GM21423 (cell line): ENCODE measurements at regions not wholly inside any gene's neighbourhood (a gene's known extent, or its start where the extent isn't known, plus 50 kb on each side); places are given as distances from the start of the nearest gene placed in this dataset.
"Not testable (repeated sequence)": the region's sequence is repeated elsewhere in the genome, so short reads cannot be mapped to it uniquely, and the experiment has no call there.

Source experiments
- ATAC-seq: cut with Tn5 transposase; IDR thresholded peaks from one replicate; pipeline ENCODE4 v1.9.1; 2021; ENCODE audit warnings: mild to moderate bottlenecking, moderate library complexity; ENCODE audit not compliant: unreplicated experiment

DNA sequence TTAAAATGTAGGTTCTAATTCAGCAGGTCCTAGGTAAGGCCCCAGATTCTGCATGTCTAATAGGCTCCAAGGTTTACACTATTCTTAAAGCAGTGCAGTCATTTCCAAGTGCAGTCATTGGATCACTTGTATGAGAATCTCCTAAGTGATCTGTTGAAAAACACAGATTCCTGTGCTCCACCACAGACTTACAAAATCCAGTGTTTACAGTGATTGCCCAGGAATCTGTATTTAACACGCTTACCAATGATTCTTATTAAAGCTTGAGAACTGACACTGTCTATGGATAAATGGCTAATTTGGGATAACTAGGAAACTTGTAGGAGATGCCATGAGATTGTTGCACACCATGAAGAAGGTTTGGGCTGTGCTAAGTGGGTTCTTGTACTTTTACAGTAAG, 104.6 kb upstream of the PLEKHG1 start:
- ATAC-seq: no peak

DNA sequence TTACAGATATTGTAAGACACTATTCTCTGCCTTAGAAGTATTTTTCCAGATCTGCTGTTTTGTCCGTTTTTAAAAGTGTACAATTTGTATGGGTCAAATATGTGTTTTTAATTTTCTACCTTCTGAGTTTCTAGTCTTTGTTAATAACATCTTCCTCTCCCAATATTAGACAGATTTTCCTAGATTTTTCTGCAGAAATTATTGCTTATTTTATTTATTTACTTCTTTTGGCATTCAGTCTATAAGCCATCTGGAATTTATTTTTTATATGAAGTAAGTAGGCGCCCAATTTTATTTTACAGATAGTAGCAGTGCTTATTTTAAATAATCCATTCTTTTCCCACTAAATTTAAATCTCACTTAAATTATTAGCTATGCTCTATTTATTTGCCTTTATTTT, 103.1 kb upstream of the PLEKHG1 start:
- ATAC-seq: no peak

DNA sequence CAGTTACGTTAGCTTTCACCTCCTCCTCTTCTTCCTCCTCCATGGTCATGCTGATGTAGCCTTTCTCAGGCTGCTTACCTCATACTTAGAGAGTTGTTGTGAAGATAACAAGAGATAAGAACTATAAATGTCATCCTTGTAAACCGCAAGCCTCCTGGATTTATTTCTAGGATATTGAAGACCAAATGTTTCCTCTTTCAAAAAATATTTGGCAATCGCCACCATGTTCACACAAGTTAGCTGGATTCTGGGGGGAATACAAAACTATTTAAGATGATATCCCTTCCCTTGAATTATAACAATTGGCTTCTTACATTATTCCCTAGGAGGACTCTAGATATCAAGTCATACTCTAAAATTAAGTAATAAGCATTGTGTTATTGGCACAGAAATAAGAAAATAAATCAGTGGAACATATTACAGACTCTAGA, 99.8 kb upstream of the PLEKHG1 start:
- ATAC-seq: no peak

DNA sequence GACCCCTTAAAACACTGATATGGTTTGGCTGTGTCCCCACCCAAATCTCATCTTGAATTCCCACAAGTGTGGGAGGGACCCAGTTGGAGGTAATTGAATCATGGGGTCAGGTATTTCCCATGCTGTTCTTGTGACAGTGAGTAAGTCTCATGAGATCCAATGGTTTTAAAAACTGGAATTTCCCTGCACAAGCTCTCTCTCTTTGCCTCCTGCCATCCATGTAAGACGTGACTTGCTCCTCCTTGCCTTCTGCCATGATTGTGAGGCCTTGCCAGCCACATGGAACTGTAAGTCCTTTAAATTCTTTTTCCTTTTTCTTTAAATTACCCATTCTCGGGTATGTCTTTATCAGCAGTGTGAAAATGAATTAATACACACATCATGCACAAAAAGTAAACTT, 99.1 kb upstream of the PLEKHG1 start:
- ATAC-seq: not testable (repeated sequence)

DNA sequence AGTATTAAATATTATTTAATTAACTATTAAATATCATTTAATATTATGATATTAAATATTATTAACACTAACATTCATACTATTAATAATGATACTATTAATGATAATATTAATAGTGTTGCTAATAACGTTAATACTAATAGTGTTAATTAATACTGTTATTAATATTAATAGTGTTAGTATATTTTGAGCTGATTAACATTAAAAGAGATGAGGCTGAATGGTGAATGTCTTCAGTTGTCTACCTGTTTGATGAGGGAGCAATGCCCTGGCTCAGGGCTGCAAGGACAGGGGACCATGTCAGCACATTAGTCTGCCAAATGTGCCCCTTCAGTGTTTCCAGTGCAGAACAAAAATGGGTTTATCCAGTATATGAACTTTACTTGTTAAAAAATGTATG, 96.6 kb upstream of the PLEKHG1 start:
- ATAC-seq: no peak

DNA sequence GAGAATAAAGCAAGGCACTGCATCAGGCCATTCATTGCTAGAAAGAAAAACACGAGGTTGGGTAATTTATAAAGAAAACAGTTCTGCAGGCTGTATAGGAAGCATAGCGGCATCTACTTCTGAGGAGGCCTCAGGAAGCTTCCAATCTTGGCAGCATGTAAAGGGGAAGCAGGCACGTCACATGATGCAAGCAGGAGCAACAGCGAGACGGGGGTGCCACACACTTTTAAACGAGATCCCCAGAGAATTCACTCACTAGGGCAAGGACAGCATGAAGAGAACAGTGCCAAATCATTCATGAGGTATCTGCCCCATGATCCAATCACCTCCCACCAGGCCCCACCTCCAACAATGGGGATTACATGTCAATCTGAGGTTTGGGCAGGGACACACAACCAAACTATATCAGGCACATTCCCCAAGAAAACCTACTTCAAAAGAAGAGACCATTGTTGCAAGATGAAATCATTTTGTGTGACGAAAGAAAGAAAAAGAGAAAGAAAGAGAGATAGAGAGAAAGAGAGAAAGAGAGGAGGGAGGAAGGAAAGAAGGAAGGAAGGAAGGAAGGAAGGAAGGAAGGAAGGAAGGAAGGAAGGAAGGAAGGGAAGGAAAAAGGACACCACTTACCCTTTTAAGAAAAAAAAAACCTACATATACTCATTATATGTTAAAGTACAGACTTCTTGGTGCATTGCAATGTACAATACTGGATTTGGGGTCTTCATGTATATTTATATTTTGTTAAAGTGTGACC, 95.9 kb upstream of the PLEKHG1 start:
- ATAC-seq: no peak

DNA sequence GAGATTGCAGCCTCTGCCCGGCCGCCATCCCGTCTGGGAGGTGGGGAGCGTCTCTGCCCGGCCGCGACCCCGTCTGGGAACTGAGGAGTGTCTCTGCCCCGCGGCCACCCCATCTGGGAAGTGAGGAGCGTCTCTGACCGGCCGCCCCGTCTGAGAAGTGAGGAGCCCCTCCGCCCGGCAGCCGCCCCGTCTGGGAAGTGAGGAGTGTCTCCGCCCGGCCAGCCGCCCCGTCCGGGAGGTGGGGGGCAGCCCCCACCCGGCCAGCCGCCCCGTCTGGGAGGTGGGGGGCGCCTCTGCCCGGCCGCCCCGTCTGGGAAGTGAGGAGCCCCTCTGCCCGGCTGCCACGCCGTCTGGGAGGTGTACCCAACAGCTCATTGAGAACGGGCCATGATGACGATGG, 92.3 kb upstream of the PLEKHG1 start:
- ATAC-seq: not testable (repeated sequence)

DNA sequence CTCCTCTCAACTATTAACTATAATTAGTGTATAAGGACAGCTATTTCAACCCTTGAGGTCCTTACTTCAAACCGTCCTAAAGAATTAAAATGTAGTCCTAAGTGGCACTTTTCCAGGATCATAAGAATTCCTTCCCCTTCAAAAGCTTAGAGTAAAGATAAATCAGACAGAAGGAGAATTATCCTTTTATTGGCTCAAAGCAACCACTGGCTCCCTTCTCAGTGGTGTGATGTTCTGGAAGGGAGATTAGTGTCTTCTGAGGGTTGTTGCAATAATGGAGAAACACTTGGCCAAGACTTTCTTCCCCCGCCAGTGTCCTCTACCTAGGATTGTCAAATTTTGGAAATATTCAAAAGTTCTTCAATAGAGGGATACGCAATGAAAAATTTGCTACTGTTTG, 89.1 kb upstream of the PLEKHG1 start:
- no peak for ATAC-seq

DNA sequence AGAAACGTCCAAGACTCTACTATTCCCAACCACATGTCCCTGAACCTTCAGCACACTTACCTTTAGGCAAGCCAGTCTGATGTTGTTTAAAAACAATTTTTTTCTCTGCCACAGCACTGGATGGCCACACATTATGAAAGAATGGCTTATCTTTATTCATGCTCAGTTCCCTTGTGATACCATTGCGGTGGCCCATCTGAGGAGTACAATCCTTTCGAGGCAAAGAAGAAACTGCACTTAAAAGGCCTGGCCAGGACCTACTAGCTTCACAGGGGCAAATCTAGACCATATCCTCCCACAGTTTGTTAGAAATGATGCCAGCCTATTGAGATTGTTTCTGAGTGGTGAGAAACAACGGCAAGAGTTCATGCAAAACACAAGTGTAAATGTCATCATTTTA, 88.4 kb upstream of the PLEKHG1 start:
- ATAC-seq: no peak

DNA sequence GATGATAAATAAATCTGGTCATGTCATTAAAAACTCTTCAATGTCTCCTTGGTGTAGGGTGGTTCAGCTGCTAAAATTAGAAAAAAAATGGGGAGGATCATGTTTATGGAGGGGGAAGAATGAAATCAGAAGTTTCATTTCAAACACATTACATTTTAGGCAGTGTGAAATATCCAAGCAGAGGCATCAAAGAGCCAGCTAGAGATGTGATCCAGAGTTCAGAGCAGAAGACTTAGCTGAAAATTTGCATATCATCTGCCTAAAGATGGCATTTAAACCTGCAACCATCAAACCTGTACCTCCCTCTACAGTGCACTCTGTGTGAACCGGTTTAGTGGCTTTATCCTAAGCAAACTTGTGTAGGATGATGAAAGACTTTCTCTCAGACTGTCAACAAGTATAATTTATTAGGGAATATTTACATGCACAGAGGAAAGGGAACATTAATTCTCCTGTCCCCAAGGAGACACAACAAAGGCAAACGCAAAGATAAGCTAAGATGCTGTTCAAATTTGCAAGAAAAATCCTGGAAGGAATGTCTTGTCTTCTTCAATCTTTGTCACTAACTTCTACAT, 84.8 kb upstream of the PLEKHG1 start:
- ATAC-seq: no peak

DNA sequence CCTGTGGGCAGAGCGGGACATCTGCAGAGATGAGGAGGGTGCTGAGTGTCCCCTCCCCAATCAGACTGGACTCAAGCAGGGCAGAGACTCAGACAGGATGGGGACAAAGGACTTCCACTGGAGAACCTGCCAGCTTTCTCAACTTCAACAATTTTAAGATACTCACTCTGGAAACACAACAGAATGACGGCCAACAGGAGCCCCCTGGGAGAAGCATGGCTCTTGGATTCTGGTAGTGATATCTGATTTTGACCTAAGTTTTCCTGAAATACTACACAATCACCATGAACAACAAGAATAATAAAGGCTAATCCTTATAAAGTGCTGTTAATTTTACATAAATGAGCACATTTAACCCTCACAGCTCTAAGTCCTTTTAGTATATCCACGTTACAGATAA, 83.5 kb upstream of the PLEKHG1 start:
- no peak for ATAC-seq

DNA sequence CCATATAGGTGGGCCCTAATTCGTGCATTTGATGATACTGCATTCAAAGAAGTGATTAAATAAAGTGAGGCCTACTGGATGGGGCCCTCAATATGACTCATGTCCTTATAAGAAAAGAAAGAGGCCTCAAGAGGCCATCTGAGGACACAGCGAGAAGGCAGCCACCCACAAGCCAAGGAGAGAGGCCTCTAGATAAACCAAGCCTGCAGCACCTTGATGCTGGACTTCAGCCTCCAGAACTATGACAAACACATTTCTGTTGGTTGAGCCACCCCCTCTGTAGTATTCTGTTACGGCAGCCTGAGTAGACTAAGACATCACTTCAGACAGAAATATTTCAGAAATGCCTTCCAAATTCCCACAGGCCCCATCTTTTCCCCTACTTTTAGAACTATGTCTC, 82.5 kb upstream of the PLEKHG1 start:
- no peak for ATAC-seq

DNA sequence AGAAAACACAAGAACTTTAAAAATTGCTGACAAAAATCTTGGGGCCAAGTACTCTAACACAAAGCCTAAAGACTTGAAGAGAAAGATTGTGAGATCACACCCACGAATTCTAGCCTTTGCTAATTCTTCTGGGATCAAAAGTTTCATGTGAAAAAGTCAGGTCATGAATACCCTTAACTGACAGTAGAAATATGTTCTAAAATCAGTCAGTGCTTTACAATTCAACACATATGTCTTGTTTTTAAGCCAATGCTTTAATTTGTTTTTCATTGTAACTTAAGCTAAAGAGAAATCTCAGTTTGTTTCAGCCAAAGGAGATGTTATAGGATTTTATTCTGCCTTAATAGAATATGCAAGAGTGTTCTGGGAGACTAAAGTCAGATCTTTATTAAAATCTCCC, 78.2 kb upstream of the PLEKHG1 start:
- no peak for ATAC-seq

DNA sequence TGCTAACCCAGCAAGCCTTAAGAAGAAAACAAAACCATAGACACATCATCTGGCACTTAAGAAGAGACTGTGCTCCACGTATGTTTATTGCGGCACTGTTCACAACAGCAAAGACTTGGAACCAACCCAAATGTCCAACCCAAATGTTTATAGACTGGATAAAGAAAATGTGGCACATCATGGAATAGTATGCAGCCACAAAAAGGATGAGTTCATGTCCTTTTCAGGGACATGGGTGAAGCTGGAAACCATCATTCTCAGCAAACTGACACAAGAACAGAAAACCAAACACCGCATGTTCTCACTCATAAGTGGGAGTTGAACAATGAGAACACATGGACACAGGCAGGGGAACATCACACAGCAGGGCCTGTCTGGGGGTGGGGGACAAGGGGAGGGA, 76.5 kb upstream of the PLEKHG1 start:
- not testable (repeated sequence) for ATAC-seq

DNA sequence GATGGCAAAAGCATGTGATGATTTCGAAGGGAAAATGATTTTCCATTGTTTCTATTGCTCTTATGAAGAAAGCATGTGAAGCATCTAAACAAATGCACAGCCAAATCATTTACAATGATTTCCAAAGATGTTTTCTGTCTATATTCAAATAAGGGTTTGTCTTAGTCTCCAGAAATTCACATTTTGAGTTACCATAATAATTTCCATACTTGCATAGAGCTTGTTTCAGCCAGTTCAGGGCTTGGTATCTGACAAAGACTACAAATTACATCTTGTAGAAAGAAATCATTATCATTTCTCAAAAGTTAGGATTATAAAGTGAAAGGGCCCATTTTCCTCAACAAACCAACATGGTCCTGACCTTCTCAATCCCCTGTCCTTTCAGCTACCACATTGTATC, 74.4 kb upstream of the PLEKHG1 start:
- no peak for ATAC-seq

DNA sequence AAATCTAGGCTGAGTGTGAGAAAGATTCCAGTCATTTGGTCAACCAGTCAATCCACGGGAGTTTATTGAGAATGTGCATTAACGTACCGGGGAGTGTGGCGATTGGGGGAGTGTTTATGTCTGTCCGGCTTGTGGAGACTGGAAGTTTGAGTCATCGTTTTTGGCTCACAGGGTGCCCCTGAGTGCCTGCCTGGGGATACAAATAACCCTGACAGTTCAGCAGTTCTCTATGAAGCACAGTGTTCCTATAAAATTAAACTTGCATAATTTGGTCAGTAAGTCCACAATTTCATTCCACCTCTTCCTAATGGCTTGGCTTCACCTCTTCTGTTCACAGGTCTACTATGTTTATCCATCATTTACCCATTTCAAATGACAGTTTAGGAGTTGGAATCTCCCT, 72.6 kb upstream of the PLEKHG1 start:
- ATAC-seq: no peak

DNA sequence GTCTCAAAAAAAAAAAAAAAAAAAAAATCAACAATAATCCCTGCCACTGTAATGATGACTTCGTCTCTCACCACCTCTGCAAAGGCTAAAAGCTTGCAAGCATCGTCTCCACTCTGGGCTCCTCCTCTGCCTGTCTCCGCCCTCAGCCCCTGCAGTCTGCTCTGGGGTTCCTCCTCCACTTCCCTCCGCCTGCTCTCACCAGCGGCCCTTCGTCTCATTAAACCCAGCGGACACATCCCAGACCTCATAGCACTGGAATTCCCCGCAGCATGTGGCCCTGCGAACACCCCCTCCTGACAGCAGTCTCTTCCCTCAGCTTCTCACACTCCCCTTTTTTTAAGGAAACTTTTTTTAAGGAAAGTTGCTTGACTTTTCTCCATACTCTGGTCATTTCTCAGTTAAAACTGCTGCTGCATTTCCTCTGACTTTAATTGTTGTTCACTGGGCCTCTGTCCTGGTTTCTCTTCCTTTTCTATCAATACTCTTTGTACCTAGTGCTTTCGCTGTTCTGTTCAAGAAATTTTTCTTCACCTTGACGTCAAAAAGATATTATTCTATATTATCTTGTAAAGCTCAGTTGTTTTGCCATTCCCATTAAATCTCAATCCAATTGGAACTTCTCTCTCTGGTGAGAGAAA, 70.9 kb upstream of the PLEKHG1 start:
- no peak for ATAC-seq

DNA sequence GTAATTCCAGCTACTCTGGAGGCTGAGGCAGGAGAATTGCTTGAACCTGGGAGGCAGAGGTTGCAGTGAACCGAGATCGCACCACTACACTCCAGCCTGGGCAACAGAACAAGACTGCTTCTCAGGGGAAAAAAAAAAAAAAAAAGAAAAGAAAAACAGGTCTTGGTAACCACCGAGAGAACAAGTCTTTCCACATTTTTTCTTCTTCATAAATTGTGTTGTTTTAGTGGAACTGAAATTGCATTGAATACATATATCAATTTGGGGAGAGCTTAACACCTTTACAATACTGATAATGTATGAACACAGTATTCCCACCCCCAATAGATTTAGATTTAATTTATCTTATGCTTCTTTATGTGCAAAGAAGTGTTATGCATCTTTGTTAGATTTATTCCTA, 70.0 kb upstream of the PLEKHG1 start:
- no peak for ATAC-seq

DNA sequence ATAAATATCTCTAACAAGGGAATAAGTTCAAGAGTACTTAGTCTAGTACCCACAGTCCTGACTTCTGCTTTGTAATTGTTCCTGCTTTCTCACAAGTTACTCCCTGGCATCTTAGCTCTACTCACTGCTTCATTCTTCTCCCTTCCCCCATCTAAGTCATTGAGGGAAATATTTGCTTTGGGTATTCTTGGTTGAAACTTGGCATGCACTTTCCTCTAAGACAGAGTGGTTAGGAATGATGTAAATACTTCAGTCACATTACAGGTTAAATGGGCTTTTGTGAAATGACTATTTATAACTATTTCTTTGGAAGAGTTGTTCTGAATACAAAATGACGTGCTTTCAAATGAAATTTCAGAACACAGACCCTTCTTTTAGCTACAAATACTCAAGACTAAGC, 67.7 kb upstream of the PLEKHG1 start:
- no peak for ATAC-seq

DNA sequence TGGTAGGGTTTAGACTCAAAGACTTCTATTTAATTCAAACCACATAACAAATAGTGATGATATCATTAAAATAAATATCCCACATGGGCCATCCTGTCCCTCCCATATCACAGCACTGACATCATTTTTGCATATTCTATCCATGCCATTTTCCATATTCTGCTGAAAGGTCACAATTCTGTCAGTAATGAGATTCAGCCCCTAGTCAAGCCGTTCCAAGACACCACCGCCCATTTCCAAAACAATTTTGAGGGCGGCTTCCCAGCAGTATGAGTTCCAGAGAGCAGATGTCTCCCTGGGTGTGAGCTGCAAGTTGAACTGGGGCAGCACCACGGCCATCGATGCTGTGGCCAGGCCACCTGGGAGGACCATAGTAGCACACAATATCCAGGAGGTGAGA, 65.1 kb upstream of the PLEKHG1 start:
- no peak for ATAC-seq

DNA sequence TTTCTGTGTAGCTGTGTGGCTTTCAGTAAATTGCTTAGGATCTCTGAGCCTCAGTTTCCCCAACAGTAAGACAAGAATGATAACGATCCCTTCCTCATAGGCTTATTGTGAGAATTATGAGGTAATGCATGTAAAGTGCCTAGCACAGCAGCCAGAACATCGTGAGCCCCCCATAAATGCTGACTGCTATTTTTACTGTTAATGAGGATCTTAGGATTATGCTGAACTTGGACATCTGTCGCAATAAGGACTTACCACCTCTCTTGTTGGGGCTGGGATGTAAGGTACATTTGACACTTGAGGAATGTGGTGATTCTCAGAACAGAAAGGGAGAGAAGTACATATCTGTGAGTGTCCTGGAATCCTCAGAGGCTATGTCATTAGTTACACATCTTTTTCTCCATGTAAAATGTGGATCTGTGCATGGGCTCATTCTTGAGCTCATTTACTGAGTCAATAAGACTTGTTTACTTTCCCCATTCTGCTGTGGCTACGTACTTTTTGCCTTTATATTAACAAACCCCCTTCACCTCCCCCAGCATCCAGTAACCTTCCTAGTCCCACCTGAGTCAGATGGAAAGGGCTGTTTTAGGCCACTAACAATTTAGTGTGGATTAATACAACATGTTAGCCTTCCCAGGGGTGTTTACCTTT, 64.4 kb upstream of the PLEKHG1 start:
- ATAC-seq: no peak

DNA sequence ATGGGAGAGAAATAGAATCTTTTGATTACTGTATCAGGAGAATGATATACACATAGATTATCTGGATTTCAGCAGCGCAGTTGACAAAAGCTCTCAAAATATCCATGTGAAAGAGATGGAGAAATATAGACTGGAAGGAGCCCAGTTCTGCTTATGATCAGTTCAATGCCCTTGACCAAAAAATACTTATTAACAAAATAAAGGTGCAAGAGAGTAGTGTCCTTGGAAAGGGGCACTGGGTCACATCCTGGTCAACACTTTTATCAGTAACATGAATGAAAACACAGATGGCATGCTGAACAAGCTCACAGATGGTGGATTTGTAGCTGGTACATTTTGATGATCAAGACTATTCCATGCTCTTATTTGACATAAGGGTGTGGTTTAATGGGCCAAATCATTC, 63.9 kb upstream of the PLEKHG1 start:
- ATAC-seq: no peak
